Thyroid gland (tissue), 4 donors: ENCODE measurements at regions not wholly inside any gene's neighbourhood (a gene's known extent, or its start where the extent isn't known, plus 50 kb on each side); places are given as distances from the start of the nearest gene placed in this dataset.
A peak's percentile ranks its signal among the peaks of the same experiment; 100 is the strongest.

Experiments
- DNase-seq, 2 donors: peaks; one replicate each; pipeline ENCODE4 v3.0.0-alpha.2; 2019
- H3K27ac ChIP-seq, 3 donors: fragments of 200-600 bp; sonication (generic); 1 replicate in 2 of 3; 2 replicates in 1 of 3; pipeline ENCODE4 v1.5.1; 2016 to 2019; ENCODE audit warnings: mild to moderate bottlenecking in 1 of 3, moderate library complexity in 1 of 3
- H3K27me3 ChIP-seq: fragments of 200-600 bp; sonication (generic); one replicate; pipeline ENCODE4 v1.5.1; 2019
- H3K36me3 ChIP-seq, 2 donors: fragments of 200-600 bp; sonication (generic); one replicate each; pipeline ENCODE4 v1.5.1; 2016 to 2019
- H3K4me1 ChIP-seq, 2 donors: fragments of 200-600 bp; sonication (generic); one replicate each; pipeline ENCODE4 v1.5.1; 2017 to 2019
- H3K4me3 ChIP-seq, 3 donors: fragments of 200-600 bp; sonication (generic); replicated peaks in 1 of 3; 1 replicate in 2 of 3; 2 replicates in 1 of 3; pipeline ENCODE4 v1.5.1; 2016; ENCODE audit warnings: mild to moderate bottlenecking in 1 of 3
- H3K9me3 ChIP-seq: fragments of 200-600 bp; sonication (generic); one replicate; pipeline ENCODE4 v1.5.1; 2017
- CTCF ChIP-seq, 6 experiments: fragments of 200-600 bp in 3 of 6; fragments of 450-650 bp in 3 of 6; sonication (generic) in 3 of 6; IDR thresholded peaks; one replicate each; pipeline ENCODE4 v1.5.1; 2016 to 2019; ENCODE audit warnings: antibody characterized with exemption in 6 of 6, mild to moderate bottlenecking in 2 of 6, inconsistent platforms in 1 of 6, moderate library complexity in 1 of 6
- POLR2A ChIP-seq, 2 donors: fragments of 450-650 bp; IDR thresholded peaks; one replicate each; pipeline ENCODE4 v1.6.1; 2017; ENCODE audit warnings: antibody characterized with exemption in 2 of 2, mild to moderate bottlenecking in 2 of 2, moderate library complexity in 1 of 2
- WGBS, 2 donors: methylation state at CpG; one replicate each; pipeline ENCODE4 v1.1.5; 2017; 5-methylcytosine and 5-hydroxymethylcytosine counted together
- intact Hi-C: fragments of 100-400 bp; cut with DNase I; formaldehyde crosslinking; loops from one replicate; pipeline ENCODE4 v1.15.1; 2023

- DNase-seq: no peak
- H3K4me3 ChIP-seq: no peak overlapping the region
- intact Hi-C loops: no loop called here
- no peak overlapping the region for H3K27ac ChIP-seq
- H3K27me3 ChIP-seq: no peaks in the 10 kb centered on the region
- H3K36me3 ChIP-seq: no peaks in the 10 kb centered on the region
- 100% methylated on average over 1 of the region's 1 CpG for WGBS, 2 donors
- no peaks in the 10 kb centered on the region for H3K4me1 ChIP-seq
- TF ChIP-seq CTCF (IDR thresholded peaks at IDR 0.05): no peak
- H3K9me3 ChIP-seq: no peaks in the 10 kb centered on the region
These were observed 487.8 kb upstream of the PODXL start for GRCh38 chr7:132044247-132044646.

GRCh38 chr7:132041108-132041507 lies 484.7 kb upstream of the PODXL start:
- Histone ChIP-seq H3K4me3 (no peak overlapping the region), H3K27ac (no peak overlapping the region), H3K9me3 (no peaks in the 10 kb centered on the region), H3K36me3 (no peaks in the 10 kb centered on the region), H3K4me1 (no peaks in the 10 kb centered on the region), H3K27me3 (no peaks in the 10 kb centered on the region)
- intact Hi-C loops: no loop called here
- no peak for DNase-seq
- TF ChIP-seq CTCF (IDR thresholded peaks at IDR 0.05): no peak
- TF ChIP-seq POLR2A (IDR thresholded peaks at IDR 0.05): no peak
- WGBS, 2 donors: 67 to 73% methylated on average over 3 of the region's 3 CpGs

GRCh38 chr7:132035517-132036362 lies 479.3 kb upstream of the PODXL start:
- Histone ChIP-seq H3K36me3 (no peaks in the 10 kb centered on the region), H3K4me1 (peaks cover 2 to 5% of the 10 kb centered on the region in 2 donors), H3K27me3 (no peaks in the 10 kb centered on the region), H3K4me3 (no peak overlapping the region), H3K27ac (no peak overlapping the region), H3K9me3 (no peaks in the 10 kb centered on the region)
- DNase-seq: no peak
- no peak for TF ChIP-seq POLR2A (IDR thresholded peaks at IDR 0.05)
- TF ChIP-seq CTCF (IDR thresholded peaks at IDR 0.05): no peak
- intact Hi-C loops: no loop called here
- 85 to 86% methylated on average over 9 of the region's 9 CpGs for WGBS, 2 donors

DNA sequence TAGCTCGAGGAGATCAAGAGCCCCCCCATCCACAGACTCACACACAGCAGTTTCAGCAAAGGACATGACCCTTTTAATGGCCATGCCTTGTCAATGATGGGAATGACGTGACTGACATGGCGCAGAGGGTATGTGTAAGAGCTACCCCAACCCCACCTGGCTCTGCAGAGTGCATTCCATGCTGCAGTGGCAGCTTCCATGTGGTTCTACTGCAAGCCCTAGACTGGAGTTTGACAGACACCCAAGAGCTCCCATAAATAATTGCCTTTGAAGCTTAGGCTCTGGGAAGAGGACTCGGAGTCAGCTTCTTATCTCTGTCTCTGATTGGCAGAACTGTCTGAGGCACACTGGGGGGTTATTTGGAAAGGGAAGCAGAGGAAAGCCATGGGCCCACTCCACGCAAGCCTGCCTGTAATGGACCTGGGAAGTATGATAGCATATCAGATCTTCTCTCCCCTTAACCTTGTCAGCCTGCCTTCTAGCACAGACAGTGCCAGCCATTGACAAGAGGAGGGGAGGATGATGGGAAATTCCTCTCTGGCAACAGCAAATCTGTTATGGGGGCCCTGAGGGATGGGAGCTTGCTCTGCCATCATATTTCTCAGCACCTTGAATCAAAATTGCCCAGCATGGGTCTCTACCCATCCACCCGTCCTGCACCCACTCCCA lies 478.5 kb upstream of the PODXL start:
- H3K27me3 ChIP-seq: no peaks in the 10 kb centered on the region
- H3K36me3 ChIP-seq: no peaks in the 10 kb centered on the region
- intact Hi-C loops: no loop called here
- no peak for TF ChIP-seq CTCF (IDR thresholded peaks at IDR 0.05)
- 80 to 83% methylated on average over 5 to 6 of the region's 6 CpGs for WGBS, 2 donors
- no peaks in the 10 kb centered on the region for H3K9me3 ChIP-seq
- no peak overlapping the region for H3K27ac ChIP-seq
- no peak for DNase-seq
- H3K4me3 ChIP-seq: no peak overlapping the region
- peaks cover 10 to 13% of the 10 kb centered on the region in 2 donors for H3K4me1 ChIP-seq

DNA sequence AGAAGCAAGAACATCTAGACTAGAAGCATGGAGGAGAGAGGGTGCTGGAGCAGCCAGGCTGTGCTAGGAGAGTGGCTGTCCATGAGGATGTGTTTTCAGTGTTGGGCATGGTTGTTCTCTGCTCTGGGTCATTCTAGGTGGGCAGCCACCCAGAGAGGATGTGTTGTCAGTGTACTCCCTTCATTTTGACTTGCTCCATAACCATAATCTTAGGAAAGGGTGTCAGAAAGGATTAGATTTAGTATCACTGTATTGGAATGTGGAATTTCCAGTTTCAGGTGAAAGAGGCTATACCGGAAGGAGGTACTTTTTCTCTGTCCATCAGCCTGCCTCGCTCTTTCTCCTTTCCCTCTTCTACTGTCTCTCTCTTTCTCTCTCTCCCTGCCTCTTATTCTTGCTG lies 474.5 kb upstream of the PODXL start:
- H3K27me3 ChIP-seq: no peaks in the 10 kb centered on the region
- no peak for TF ChIP-seq POLR2A (IDR thresholded peaks at IDR 0.05)
- no peak for TF ChIP-seq CTCF (IDR thresholded peaks at IDR 0.05)
- peak; percentile 26 to 55 for DNase-seq
- no peaks in the 10 kb centered on the region for H3K36me3 ChIP-seq
- intact Hi-C loops: no loop called here
- H3K9me3 ChIP-seq: no peaks in the 10 kb centered on the region
- WGBS, 2 donors: 36 to 47% methylated on average over 2 of the region's 2 CpGs
- H3K4me1 ChIP-seq: peaks cover 13 to 16% of the 10 kb centered on the region in 2 donors
- peak overlapping the region; percentile 3 to 20 (median 4) for H3K27ac ChIP-seq
- no peak overlapping the region for H3K4me3 ChIP-seq
